Stomach smooth muscle (tissue), 2 donors: ENCODE measurements at regions not wholly inside any gene's neighbourhood (a gene's known extent, or its start where the extent isn't known, plus 50 kb on each side); places are given as distances from the start of the nearest gene placed in this dataset.

Experiments used
- H3K27ac ChIP-seq: one replicate; pipeline ENCODE4 v1.7.0; 2013; ENCODE audit warnings: mild to moderate bottlenecking, low read length, inconsistent platforms
- H3K27me3 ChIP-seq, 2 donors: one replicate each; pipeline ENCODE4 v1.7.0; 2013; ENCODE audit warnings: low read length in 2 of 2; ENCODE audit not compliant: insufficient read depth in 2 of 2, control insufficient read depth in 1 of 2
- H3K36me3 ChIP-seq, 2 donors: one replicate each; pipeline ENCODE4 v1.7.0; 2013; ENCODE audit warnings: low read length in 2 of 2; ENCODE audit not compliant: control insufficient read depth in 2 of 2, insufficient read depth in 2 of 2
- H3K4me1 ChIP-seq: one replicate; pipeline ENCODE4 v1.7.0; 2013; ENCODE audit warnings: low read length; ENCODE audit not compliant: control insufficient read depth, insufficient read depth
- H3K4me3 ChIP-seq, 2 donors: one replicate each; pipeline ENCODE4 v1.7.0; 2013; ENCODE audit warnings: low read length in 2 of 2
- H3K9ac ChIP-seq, 2 donors: one replicate each; pipeline ENCODE4 v1.7.0; 2013; ENCODE audit warnings: low read length in 2 of 2, mild to moderate bottlenecking in 1 of 2
- H3K9me3 ChIP-seq, 2 donors: one replicate each; pipeline ENCODE4 v1.7.0; 2013; ENCODE audit warnings: low read length in 2 of 2; ENCODE audit not compliant: control insufficient read depth in 2 of 2
- donor health status: healthy.
- donor health status: Pancreatic carcinoma.

DNA sequence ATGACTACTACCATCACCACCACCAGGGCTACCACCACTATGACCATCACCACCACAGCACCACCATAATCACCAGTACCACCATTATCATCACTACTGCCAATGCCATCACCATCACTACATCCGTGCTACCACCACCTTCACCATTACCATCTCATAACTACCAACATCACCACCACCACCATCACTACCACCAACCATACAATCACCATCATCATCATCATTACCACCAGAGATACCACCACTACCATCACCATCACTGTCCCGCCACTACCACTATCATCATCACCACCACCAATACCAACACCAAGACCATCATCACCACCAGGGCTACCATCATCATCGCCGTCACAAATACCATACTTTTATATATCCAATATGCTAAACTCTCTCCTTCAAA lies 369.6 kb upstream of the DYNLRB2 start:
- no peak overlapping the region for H3K4me3 ChIP-seq
- no peaks in the 10 kb centered on the region for H3K36me3 ChIP-seq
- H3K4me1 ChIP-seq = no peaks in the 10 kb centered on the region
- H3K27ac ChIP-seq = no peak overlapping the region
- no peaks in the 10 kb centered on the region for H3K27me3 ChIP-seq
- H3K9me3 ChIP-seq = peaks cover 0 to 4% of the 10 kb centered on the region in 2 donors
- H3K9ac ChIP-seq = no peak overlapping the region

DNA sequence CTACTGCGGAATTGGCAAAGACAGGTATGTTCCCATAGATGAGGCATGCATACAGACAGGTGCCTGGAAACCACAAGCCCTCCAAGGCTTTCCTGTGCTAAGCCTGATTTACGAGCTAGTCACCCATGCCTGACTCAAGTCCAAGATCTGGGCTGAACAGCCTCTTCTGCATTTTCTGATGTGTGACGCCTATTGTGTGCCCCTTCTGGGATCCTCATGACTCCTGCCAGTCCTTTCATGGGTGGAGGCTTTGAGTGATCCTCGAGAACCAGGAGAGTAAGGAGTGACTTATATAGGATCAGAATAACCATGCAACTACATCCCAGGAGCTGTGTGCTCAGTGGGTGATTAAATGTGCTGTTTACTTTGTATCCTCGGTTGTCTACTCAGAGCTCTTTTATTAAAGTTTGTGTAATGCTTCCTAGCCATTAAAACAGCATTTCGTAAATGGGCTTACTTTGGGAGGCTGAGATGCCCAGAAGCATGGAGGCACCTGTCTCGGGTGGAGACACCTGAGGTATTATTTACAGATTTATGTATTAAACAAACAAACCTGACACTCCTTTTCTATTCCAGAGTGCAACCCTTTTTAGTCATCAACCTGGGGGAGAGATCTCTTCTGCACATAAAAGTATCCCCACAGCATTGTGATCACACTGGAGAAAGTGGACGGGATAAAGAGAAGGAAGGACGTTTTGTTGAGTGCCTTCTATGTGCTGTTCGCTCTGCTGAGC lies 373.0 kb upstream of the DYNLRB2 start:
- Histone ChIP-seq H3K9me3 (peaks cover 0 to 4% of the 10 kb centered on the region in 2 donors), H3K4me1 (no peaks in the 10 kb centered on the region), H3K27ac (no peak overlapping the region), H3K9ac (no peak overlapping the region), H3K4me3 (no peak overlapping the region), H3K27me3 (no peaks in the 10 kb centered on the region), H3K36me3 (no peaks in the 10 kb centered on the region)

DNA sequence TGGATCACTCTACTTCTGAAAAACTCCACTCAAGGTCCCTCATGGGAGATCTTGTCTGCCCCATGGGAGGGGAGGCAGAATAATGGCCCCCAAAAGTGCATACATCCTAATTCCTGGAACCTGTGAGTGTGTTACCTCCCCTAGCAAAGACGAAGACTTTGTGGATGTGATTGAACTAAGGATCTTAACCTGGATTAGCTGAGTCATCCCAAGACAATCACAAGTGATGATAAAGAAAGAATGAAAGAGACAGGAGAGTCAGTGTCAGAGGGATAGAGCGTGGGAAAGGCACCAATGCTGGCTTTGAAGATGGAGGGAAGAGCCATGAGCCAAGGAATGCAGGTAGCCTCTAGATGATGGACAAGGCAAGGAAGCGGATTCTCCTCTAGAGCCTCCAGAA lies 374.7 kb upstream of the DYNLRB2 start:
- Histone ChIP-seq H3K36me3 (no peaks in the 10 kb centered on the region), H3K27me3 (no peaks in the 10 kb centered on the region), H3K9ac (no peak overlapping the region), H3K27ac (no peak overlapping the region), H3K9me3 (peaks cover 0 to 2% of the 10 kb centered on the region in 2 donors), H3K4me1 (no peaks in the 10 kb centered on the region), H3K4me3 (no peak overlapping the region)

DNA sequence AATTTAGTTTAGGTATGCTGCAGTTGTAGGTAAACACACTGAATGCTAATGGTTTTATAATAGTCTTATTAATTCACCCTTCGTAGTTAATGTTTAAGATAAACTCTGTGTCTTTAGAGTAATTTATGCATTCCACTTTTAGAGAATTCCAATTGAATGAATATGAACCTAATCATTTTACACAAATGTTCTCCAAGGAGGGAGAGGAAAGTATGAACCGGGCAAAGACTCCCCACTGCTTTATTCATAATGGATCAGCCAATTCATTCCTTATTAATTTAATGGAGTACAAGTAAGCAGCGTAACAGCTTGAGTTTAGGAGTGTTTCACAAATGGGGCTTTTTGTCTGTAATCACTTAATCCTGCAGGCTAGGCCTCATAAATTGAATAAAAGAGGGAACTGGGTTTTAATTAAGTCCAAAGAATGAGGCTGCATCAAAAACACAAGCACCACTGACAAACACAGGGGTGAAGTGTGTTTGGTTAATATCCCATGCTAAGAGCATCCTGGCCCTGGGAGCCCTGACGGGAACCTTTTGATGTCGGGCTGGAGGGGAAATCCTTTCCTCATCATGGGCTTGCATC lies 375.7 kb upstream of the DYNLRB2 start:
- Histone ChIP-seq H3K36me3 (no peaks in the 10 kb centered on the region), H3K4me1 (no peaks in the 10 kb centered on the region), H3K27ac (no peak overlapping the region), H3K9me3 (no peaks in the 10 kb centered on the region), H3K27me3 (no peaks in the 10 kb centered on the region), H3K9ac (no peak overlapping the region), H3K4me3 (no peak overlapping the region)

DNA sequence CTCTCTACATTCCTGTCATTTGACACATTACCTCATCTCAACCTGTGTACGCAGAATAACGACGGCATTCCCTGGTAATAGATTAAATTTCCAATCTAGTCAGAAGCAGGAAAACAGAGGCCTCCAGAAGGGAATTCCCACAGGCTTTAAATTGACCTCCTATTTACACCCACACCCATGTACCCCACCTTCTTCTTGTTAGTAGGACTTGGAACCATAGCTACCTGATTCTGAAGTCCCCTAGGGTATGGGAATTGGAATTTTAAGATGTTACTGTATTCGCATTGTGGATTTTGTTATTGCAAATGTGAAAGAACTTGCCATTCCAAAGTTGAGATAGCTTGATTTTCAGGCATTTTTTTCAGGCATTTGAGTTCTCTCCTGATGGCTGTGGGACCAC lies 377.5 kb upstream of the DYNLRB2 start:
- Histone ChIP-seq H3K27me3 (no peaks in the 10 kb centered on the region), H3K4me1 (no peaks in the 10 kb centered on the region), H3K27ac (no peak overlapping the region), H3K4me3 (no peak overlapping the region), H3K36me3 (no peaks in the 10 kb centered on the region), H3K9ac (no peak overlapping the region), H3K9me3 (no peaks in the 10 kb centered on the region)

DNA sequence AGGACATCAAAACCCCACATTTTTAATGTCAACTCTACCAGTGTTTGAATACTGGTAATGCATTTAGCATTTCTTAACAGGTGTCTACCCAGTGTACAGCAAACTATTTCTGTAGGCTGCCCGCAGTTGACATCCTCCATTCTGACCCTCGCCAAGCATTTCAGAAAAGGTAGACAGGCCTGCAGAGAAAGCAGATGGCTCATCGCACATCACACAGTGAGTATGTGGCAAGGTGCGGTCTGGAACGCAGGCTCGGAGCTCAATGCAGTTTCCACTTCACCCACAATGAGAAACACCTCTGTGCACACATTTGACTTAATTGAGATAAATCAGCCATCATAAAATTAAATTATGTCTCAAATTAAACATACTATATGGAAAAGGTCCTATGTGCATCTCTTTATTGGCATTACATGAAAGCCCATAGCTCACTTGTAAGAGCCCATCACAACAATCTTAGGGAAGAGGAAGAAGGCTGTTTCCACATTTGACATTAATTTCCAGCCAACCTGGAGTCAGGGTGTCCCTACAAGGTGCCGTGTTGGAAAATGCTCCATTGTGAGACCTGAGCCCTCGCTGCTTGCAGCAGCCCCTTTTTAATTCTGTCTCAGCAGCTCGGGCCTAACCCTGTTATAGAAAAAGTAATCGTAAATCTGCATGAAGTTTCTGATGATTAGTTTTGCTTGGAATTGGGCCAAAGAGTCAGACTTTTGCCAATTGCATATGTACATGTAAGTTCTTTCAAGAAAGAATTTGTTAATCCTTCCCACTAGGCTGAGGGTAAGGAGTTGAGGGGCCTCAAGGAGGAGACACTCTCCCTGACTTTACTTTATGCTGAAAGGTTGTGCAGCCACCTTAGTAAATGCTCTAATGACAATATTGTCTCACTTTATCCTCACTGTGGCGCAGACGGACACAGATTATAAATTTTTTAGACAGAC lies 378.7 kb upstream of the DYNLRB2 start:
- no peaks in the 10 kb centered on the region for H3K27me3 ChIP-seq

DNA sequence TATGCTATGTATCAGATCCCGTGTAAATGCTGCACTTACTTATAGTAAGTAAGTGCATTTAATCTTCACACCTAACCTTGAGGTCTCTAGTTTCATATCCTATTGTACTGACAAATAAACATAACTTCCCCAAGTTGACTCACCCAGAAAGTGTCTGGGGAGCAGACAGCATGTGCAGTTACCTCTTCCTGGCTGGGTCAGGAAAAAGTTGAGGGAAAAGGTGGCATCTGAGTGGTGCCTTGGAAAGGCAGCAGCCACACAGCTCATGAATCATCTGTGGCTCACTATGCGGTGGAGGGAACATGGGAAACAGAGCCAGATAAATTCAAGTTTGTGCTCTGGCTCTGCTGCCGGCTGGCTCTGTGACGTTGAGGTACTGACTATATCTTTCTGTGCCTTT lies 382.0 kb upstream of the DYNLRB2 start:
- H3K9ac ChIP-seq = no peak overlapping the region
- H3K4me3 ChIP-seq = no peak overlapping the region
- H3K36me3 ChIP-seq = no peaks in the 10 kb centered on the region
- H3K27ac ChIP-seq = no peak overlapping the region
- no peaks in the 10 kb centered on the region for H3K4me1 ChIP-seq
- no peaks in the 10 kb centered on the region for H3K9me3 ChIP-seq
- H3K27me3 ChIP-seq = no peaks in the 10 kb centered on the region

More for the DNA sequence above, 378.7 kb upstream of the DYNLRB2 start:
- no peaks in the 10 kb centered on the region for H3K4me1 ChIP-seq
- no peaks in the 10 kb centered on the region for H3K9me3 ChIP-seq
- no peak overlapping the region for H3K4me3 ChIP-seq
- no peaks in the 10 kb centered on the region for H3K36me3 ChIP-seq
- no peak overlapping the region for H3K9ac ChIP-seq
- no peak overlapping the region for H3K27ac ChIP-seq

DNA sequence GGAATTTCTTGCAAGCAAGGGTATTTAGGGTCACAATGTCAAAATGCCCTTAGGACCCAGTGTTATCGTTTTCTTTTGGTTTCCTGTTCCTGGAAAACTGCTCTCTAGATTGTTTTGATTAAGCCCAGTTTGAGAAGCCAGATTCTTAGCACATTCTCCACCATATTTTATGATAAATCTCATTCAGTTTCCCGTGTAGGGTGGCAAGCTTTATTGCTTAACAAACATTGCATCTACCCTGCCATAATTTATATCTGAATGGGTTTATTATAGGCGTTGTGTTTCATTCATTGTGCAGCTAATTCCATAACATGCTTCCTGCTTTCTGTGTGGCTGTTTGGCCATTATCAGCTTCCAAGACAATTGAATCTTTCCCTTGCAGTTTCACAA lies 389.1 kb upstream of the DYNLRB2 start:
- Histone ChIP-seq H3K27ac (no peak overlapping the region), H3K4me1 (no peaks in the 10 kb centered on the region), H3K9ac (no peak overlapping the region), H3K27me3 (peaks cover 0 to 3% of the 10 kb centered on the region in 2 donors), H3K4me3 (no peak overlapping the region), H3K36me3 (no peaks in the 10 kb centered on the region), H3K9me3 (no peaks in the 10 kb centered on the region)

DNA sequence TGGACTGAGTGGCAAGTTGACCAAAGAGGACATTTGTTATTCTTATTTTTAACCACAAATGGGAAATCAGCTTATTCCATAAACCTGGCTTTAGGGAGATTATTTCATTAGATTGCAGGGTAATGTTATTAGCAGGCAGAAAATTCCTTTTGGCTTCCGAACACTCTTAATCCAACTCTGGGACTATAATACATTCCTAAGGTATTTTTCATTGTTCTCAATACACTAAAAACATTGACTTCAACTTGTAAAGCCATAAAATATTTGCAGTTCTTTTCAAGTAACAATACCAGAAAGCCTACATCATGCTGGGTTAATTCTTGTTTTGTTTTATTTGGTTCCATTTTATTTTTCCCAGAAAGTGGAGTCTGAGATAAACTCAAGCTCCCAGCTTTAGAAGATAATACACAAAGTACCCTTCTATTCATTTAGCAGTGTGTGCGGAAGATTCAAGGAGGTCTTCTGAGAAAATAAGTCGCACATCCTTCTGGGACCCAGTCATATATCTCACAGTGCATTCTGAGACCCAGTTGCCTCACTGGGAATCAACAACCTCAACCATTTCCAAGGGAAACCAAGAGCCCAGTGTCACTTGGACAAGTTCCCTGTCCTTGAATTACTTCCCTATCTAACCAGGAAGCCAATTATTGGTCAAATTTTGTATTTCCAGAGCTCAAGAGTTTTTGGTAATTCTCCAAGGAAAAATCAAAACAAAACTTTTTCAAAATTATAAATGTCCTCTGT lies 389.6 kb upstream of the DYNLRB2 start:
- Histone ChIP-seq H3K4me3 (no peak overlapping the region), H3K36me3 (no peaks in the 10 kb centered on the region), H3K27ac (no peak overlapping the region), H3K27me3 (peaks cover 0 to 3% of the 10 kb centered on the region in 2 donors), H3K9ac (no peak overlapping the region), H3K9me3 (no peaks in the 10 kb centered on the region), H3K4me1 (no peaks in the 10 kb centered on the region)

DNA sequence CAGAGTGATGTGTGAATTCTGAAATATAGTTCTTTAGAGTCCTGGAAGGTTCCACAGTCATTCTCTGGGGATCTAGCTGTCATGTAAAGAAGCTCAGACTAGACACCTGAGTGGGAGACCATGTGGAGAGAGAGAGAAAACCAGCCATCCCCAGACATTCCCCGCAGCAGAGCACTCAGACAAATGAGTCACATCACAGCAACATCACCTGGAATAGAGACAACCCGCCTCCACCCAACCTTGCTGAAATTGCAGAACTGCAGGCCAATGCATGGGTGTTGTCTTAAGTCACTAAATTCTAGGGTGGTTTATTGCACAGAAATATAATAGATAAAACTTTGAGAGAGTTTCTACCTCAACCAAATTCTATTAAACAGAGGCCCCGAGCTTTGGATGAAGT lies 392.0 kb upstream of the DYNLRB2 start:
- Histone ChIP-seq H3K36me3 (no peaks in the 10 kb centered on the region), H3K27me3 (peaks cover 0 to 3% of the 10 kb centered on the region in 2 donors), H3K4me3 (no peak overlapping the region), H3K9ac (no peak overlapping the region), H3K27ac (no peak overlapping the region), H3K9me3 (no peaks in the 10 kb centered on the region), H3K4me1 (no peaks in the 10 kb centered on the region)
